ENCODE measurements at regions not wholly inside any gene's neighbourhood (a gene's known extent, or its start where the extent isn't known, plus 50 kb on each side); places are given as distances from the start of the nearest gene placed in this dataset.

DNA sequence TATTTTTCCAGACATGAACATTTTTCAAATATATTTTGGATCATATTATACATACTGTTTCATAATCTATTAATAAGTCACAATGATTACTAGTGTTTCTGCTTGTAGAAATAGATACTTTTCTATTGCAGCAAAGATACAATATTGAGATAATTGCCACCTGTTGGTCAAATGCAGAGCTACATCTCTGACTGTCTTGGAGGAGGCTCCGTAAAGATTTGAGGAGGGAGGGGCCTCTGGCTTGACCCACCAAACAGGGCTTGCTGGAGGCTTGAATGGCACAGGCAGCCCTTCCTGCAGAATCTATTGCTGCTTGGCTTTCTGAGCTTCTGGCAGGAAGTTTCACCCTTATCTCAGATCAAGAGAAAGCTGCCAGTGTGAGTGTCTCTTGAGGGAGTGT is 99.3 kb upstream of the ARMCX2 start:
- no peaks in the 10 kb centered on the region for H3K27me3 ChIP-seq (ENCODE audit: control insufficient read depth, insufficient read depth, low read length)
- no peak overlapping the region for H3K27ac ChIP-seq
- H3K79me2 ChIP-seq: no peaks in the 10 kb centered on the region
- no peak overlapping the region for H3K4me3 ChIP-seq (ENCODE audit: low read depth, low read length)
- no peaks in the 10 kb centered on the region for H3K4me1 ChIP-seq
- TF ChIP-seq CTCF (IDR thresholded peaks at IDR 0.05): peak; percentile 32
- no peak overlapping the region for H3K9ac ChIP-seq
- no peaks in the 10 kb centered on the region for H3K36me3 ChIP-seq (ENCODE audit: control insufficient read depth, insufficient read depth, low read length)
- peak overlapping the region; percentile 50 for H2AFZ ChIP-seq
- H3K9me3 ChIP-seq (ENCODE audit: control insufficient read depth, low read length): no peaks in the 10 kb centered on the region
- peak overlapping the region; percentile 55 for H3K4me2 ChIP-seq (ENCODE audit: low read length)

DNA sequence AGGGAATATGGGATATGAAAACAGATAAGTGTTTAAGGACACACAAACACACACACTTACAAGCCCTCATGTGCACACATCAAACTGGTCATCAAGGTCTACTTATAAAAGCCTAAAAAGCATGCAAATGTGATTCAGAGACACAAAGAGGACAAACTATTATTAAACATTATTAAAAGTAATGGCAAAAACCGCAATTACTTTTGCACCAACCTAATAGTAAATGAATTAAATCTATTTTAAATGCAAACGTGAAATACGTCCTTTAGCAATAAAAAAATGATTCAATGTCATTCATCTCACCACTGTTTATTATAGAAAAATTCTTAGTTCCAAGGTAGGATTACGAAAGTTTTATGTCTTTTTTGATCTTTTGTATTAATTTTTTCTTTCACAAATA is 91.1 kb upstream of the ARMCX2 start:
- no peaks in the 10 kb centered on the region for H3K79me2 ChIP-seq
- TF ChIP-seq CTCF (IDR thresholded peaks at IDR 0.05): no peak
- no peak overlapping the region for H2AFZ ChIP-seq
- H3K36me3 ChIP-seq (ENCODE audit: control insufficient read depth, insufficient read depth, low read length): no peaks in the 10 kb centered on the region
- no peaks in the 10 kb centered on the region for H3K9me3 ChIP-seq (ENCODE audit: control insufficient read depth, low read length)
- no peaks in the 10 kb centered on the region for H3K27me3 ChIP-seq (ENCODE audit: control insufficient read depth, insufficient read depth, low read length)
- no peaks in the 10 kb centered on the region for H3K4me1 ChIP-seq
- no peak overlapping the region for H3K4me2 ChIP-seq (ENCODE audit: low read length)
- H3K27ac ChIP-seq: no peak overlapping the region
- no peak overlapping the region for H3K4me3 ChIP-seq (ENCODE audit: low read depth, low read length)
- no peak overlapping the region for H3K9ac ChIP-seq

DNA sequence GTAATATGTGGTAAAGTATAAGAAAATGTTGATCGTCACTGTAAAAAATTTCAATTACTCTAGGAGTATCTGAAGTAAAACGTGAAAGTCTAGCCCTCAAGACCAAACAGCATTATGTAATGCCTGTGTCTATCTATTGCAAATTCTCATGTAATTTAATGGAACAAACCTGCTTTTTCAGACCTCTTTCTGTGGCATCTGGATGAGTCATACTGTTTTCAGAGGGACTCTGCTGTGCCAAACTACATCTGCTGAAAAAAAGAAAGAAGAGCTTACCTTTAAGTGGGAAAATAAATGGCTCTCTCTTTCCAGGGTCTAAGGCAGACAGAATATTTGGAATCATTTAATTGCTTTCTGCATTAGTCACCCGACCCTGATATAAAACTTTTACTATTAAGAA is 89.8 kb upstream of the ARMCX2 start:
- Histone ChIP-seq H3K4me1 (no peaks in the 10 kb centered on the region), H3K4me3 (ENCODE audit: low read depth, low read length) (no peak overlapping the region), H2AFZ (no peak overlapping the region), H3K4me2 (ENCODE audit: low read length) (no peak overlapping the region), H3K9ac (no peak overlapping the region), H3K36me3 (ENCODE audit: control insufficient read depth, insufficient read depth, low read length) (no peaks in the 10 kb centered on the region), H3K27me3 (ENCODE audit: control insufficient read depth, insufficient read depth, low read length) (no peaks in the 10 kb centered on the region), H3K79me2 (no peaks in the 10 kb centered on the region), H3K27ac (no peak overlapping the region), H3K9me3 (ENCODE audit: control insufficient read depth, low read length) (no peaks in the 10 kb centered on the region)
- TF ChIP-seq CTCF (IDR thresholded peaks at IDR 0.05): no peak

DNA sequence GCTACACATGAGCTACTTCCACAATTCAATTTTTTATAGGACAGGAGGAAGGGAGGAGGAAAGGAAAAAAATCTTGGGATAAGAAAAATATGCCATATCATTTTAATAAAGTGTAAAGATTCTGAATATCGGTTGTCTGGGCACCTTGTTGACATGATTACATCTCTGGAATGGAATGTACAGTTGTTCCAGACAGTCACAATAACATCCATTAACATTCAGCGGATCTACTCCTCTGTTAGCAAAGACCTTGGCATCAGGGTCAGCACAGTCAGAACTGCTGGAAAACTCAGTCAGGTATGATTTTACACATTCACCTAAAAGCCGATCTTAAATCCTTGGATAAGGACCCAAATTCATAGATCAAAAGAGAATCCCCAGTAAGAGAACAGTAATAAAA is 85.4 kb upstream of the ARMCX2 start:
- TF ChIP-seq CTCF (IDR thresholded peaks at IDR 0.05): no peak
- no peaks in the 10 kb centered on the region for H3K27me3 ChIP-seq (ENCODE audit: control insufficient read depth, insufficient read depth, low read length)
- H2AFZ ChIP-seq: no peak overlapping the region
- no peak overlapping the region for H3K4me3 ChIP-seq (ENCODE audit: low read depth, low read length)
- no peak overlapping the region for H3K9ac ChIP-seq
- H3K9me3 ChIP-seq (ENCODE audit: control insufficient read depth, low read length): no peaks in the 10 kb centered on the region
- H3K4me2 ChIP-seq (ENCODE audit: low read length): no peak overlapping the region
- H3K79me2 ChIP-seq: no peaks in the 10 kb centered on the region
- H3K36me3 ChIP-seq (ENCODE audit: control insufficient read depth, insufficient read depth, low read length): no peaks in the 10 kb centered on the region
- H3K4me1 ChIP-seq: no peaks in the 10 kb centered on the region
- H3K27ac ChIP-seq: no peak overlapping the region

DNA sequence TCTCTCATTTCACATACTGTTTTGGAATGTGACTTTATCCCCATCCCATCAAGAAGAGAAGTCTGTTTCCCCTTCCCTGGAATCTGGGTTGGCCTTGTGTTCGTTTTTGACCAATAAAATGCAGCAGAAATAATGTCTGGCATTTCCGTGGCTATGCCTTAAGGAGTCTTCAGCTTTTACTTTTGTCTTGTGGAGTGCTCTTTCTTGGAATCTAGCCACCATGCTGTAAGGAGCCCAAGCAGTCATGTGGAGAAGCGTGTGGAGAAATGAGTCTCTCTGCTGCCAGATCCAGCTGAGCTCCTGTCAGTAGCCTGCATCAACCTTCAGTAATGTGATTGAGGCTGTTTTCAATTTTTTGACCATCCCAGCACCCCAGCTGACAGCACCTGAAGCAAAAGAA is 84.4 kb upstream of the ARMCX2 start:
- no peak overlapping the region for H2AFZ ChIP-seq
- no peaks in the 10 kb centered on the region for H3K27me3 ChIP-seq (ENCODE audit: control insufficient read depth, insufficient read depth, low read length)
- H3K27ac ChIP-seq: no peak overlapping the region
- H3K4me1 ChIP-seq: no peaks in the 10 kb centered on the region
- H3K36me3 ChIP-seq (ENCODE audit: control insufficient read depth, insufficient read depth, low read length): no peaks in the 10 kb centered on the region
- no peak for TF ChIP-seq CTCF (IDR thresholded peaks at IDR 0.05)
- H3K9ac ChIP-seq: no peak overlapping the region
- no peaks in the 10 kb centered on the region for H3K79me2 ChIP-seq
- H3K4me3 ChIP-seq (ENCODE audit: low read depth, low read length): no peak overlapping the region
- no peaks in the 10 kb centered on the region for H3K9me3 ChIP-seq (ENCODE audit: control insufficient read depth, low read length)
- no peak overlapping the region for H3K4me2 ChIP-seq (ENCODE audit: low read length)

All from parathyroid adenoma (tissue), 2 donors.